PC-3 (cell line): ENCODE measurements at regions not wholly inside any gene's neighbourhood (a gene's known extent, or its start where the extent isn't known, plus 50 kb on each side); places are given as distances from the start of the nearest gene placed in this dataset.

Experiments used
- CTCF ChIP-seq: fragments of 300-600 bp; sonication (generic); conservative IDR thresholded peaks from 2 replicates; pipeline ENCODE4 v1.5.1; 2017; ENCODE audit warnings: antibody characterized with exemption, low read depth, mild to moderate bottlenecking, low read length
- EZH2 ChIP-seq: fragments of 300-600 bp; sonication (generic); IDR thresholded peaks from one replicate; pipeline ENCODE4 v1.6.1; 2017; ENCODE audit warnings: antibody characterized with exemption, mild to moderate bottlenecking, low read length; ENCODE audit not compliant: unreplicated experiment

- no peak for TF ChIP-seq EZH2
- TF ChIP-seq CTCF, result no peak
Measured at GRCh38 chr18:47469576-47469975, 218.1 kb upstream of the SKOR2 start.
